ENCODE measurements at regions not wholly inside any gene's neighbourhood (a gene's known extent, or its start where the extent isn't known, plus 50 kb on each side); places are given as distances from the start of the nearest gene placed in this dataset.

DNA sequence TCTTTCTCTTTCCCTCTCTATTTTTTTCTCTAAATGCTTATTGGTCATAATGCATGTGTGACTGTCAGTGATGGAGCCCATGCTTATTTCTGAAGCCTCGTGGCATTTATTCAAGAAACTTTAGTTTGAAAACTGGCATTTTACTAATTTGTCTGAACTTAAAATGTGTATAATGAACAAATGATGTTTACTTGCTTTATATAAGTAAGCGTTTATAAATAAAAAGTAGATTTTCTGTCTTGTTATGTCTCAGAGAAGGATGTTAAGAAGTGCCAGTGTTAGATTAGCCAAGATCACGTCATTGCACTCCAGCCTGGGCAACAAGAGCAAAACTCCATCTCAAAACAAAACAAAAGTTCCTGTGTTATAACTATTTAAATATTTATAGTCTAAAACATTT lies 1568.1 kb downstream of the EFNB2 start:
- no peaks in the 10 kb centered on the region for H3K9me3 ChIP-seq (ENCODE audit: control insufficient read depth, insufficient read depth, low read depth, low read length)
- H3K4me3 ChIP-seq (ENCODE audit: low read depth, low read length): no peak overlapping the region
- H3K36me3 ChIP-seq (ENCODE audit: control insufficient read depth in 2 of 2, insufficient read depth in 1 of 2, low read length in 2 of 2): no peaks in the 10 kb centered on the region
- H3K27ac ChIP-seq (ENCODE audit: extremely low read depth, low read depth, low read length): no peak overlapping the region
- TF ChIP-seq, protein P1, sequence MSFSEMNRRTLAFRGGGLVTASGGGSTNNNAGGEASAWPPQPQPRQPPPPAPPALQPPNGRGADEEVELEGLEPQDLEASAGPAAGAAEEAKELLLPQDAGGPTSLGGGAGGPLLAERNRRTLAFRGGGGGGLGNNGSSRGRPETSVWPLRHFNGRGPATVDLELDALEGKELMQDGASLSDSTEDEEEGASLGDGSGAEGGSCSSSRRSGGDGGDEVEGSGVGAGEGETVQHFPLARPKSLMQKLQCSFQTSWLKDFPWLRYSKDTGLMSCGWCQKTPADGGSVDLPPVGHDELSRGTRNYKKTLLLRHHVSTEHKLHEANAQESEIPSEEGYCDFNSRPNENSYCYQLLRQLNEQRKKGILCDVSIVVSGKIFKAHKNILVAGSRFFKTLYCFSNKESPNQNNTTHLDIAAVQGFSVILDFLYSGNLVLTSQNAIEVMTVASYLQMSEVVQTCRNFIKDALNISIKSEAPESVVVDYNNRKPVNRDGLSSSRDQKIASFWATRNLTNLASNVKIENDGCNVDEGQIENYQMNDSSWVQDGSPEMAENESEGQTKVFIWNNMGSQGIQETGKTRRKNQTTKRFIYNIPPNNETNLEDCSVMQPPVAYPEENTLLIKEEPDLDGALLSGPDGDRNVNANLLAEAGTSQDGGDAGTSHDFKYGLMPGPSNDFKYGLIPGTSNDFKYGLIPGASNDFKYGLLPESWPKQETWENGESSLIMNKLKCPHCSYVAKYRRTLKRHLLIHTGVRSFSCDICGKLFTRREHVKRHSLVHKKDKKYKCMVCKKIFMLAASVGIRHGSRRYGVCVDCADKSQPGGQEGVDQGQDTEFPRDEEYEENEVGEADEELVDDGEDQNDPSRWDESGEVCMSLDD (tag by site-specific recombination; IDR thresholded peaks at IDR 0.05): no peak
- TF ChIP-seq ZNF768 (tag by site-specific recombination; IDR thresholded peaks at IDR 0.05) (no peak), PRDM4 (tag by site-specific recombination; IDR thresholded peaks at IDR 0.05) (no peak), ZFP3 (tag by site-specific recombination; IDR thresholded peaks at IDR 0.05; ENCODE audit: low read depth) (no peak), SCRT2 (tag by site-specific recombination; IDR thresholded peaks at IDR 0.05) (no peak), ZNF76 (tag by site-specific recombination; IDR thresholded peaks at IDR 0.05; ENCODE audit: borderline replicate concordance, low read depth) (no peak), ZNF19 (tag by site-specific recombination; IDR thresholded peaks at IDR 0.05; ENCODE audit: low read depth) (no peak), HIC1 (tag by site-specific recombination; IDR thresholded peaks at IDR 0.05) (no peak), SETDB1 (IDR thresholded peaks at IDR 0.05; ENCODE audit: insufficient read length, low read length) (no peak), HOXC10 (CRISPR knock-in tag; IDR thresholded peaks at IDR 0.05) (no peak), YY1 (tag by site-specific recombination; IDR thresholded peaks at IDR 0.05) (no peak), ZNF670 (tag by site-specific recombination; IDR thresholded peaks at IDR 0.05; ENCODE audit: low read depth) (no peak), ZNF555 (tag by site-specific recombination; conservative IDR thresholded peaks at IDR 0.05) (no peak), ZNF776 (tag by site-specific recombination; IDR thresholded peaks at IDR 0.05; ENCODE audit: borderline replicate concordance) (no peak), OVOL3 (tag by site-specific recombination; IDR thresholded peaks at IDR 0.05) (no peak)
- no peaks in the 10 kb centered on the region for H3K4me1 ChIP-seq (ENCODE audit: control insufficient read depth, insufficient read depth, low read length)
- ChIA-PET CTCF (no interaction called here), POLR2A (no interaction called here)

DNA sequence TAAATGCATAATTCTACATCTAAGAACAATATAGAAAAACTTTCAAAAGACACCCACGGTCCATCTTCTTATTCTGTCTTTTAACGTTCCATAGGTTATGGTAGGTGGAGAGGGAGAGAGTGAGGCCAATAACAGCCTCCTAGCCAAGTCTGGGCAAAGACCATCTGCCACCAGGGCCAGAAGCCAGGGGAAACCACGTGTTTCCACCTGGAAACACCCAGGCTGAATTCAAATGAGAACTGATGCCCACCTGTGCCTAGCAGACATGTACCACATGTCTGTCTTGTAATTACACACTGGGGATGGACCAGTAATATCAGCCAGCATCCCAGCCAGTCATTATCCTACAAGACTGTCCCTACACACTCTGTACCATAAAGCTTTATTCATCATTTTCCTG lies 1573.1 kb downstream of the EFNB2 start:
- no peak overlapping the region for H3K27ac ChIP-seq (ENCODE audit: extremely low read depth, low read depth, low read length)
- ChIA-PET CTCF (no interaction called here), POLR2A (no interaction called here)
- H3K4me3 ChIP-seq (ENCODE audit: low read depth, low read length): no peak overlapping the region
- no peaks in the 10 kb centered on the region for H3K4me1 ChIP-seq (ENCODE audit: control insufficient read depth, insufficient read depth, low read length)
- H3K9me3 ChIP-seq (ENCODE audit: control insufficient read depth, insufficient read depth, low read depth, low read length): no peaks in the 10 kb centered on the region
- no peaks in the 10 kb centered on the region for H3K36me3 ChIP-seq (ENCODE audit: control insufficient read depth in 2 of 2, insufficient read depth in 1 of 2, low read length in 2 of 2)
- TF ChIP-seq SP7 (tag by site-specific recombination; IDR thresholded peaks at IDR 0.05): no peak

DNA sequence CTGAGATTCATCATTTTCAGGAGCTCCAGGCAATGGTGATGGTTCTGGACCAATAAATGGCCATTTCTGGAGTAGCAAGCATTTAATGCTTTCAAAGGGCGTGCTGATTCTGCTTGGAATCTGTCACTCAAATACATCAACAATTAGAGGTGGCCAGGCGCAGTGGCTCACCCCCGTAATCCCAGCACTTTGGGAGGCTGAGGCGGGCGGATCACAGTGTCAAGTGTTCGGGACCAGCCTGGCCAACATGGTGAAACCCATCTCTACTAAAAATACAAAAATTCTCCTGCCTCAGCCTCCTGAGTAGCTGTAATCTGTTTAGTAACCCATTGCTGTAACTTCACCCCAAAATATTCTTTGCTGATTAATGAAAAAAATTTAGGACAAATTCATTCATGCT lies 1574.2 kb downstream of the EFNB2 start:
- H3K36me3 ChIP-seq (ENCODE audit: control insufficient read depth in 2 of 2, insufficient read depth in 1 of 2, low read length in 2 of 2): no peaks in the 10 kb centered on the region
- H3K9me3 ChIP-seq (ENCODE audit: control insufficient read depth, insufficient read depth, low read depth, low read length): no peaks in the 10 kb centered on the region
- TF ChIP-seq ZNF677 (tag by site-specific recombination; IDR thresholded peaks at IDR 0.05): no peak
- no peak for TF ChIP-seq REPIN1 (tag by site-specific recombination; IDR thresholded peaks at IDR 0.05; ENCODE audit: low read depth)
- no peak for TF ChIP-seq ZNF660 (tag by site-specific recombination; IDR thresholded peaks at IDR 0.05)
- no peak for TF ChIP-seq ZNF449 (tag by site-specific recombination; IDR thresholded peaks at IDR 0.05)
- TF ChIP-seq, protein P2, sequence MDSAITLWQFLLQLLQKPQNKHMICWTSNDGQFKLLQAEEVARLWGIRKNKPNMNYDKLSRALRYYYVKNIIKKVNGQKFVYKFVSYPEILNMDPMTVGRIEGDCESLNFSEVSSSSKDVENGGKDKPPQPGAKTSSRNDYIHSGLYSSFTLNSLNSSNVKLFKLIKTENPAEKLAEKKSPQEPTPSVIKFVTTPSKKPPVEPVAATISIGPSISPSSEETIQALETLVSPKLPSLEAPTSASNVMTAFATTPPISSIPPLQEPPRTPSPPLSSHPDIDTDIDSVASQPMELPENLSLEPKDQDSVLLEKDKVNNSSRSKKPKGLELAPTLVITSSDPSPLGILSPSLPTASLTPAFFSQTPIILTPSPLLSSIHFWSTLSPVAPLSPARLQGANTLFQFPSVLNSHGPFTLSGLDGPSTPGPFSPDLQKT (IDR thresholded peaks at IDR 0.05; ENCODE audit: borderline replicate concordance, low read depth, low read length): no peak
- TF ChIP-seq GLI2 (tag by site-specific recombination; IDR thresholded peaks at IDR 0.05; ENCODE audit: borderline replicate concordance, low read depth): no peak
- ChIA-PET POLR2A (no interaction called here), CTCF (no interaction called here)
- no peak overlapping the region for H3K27ac ChIP-seq (ENCODE audit: extremely low read depth, low read depth, low read length)
- H3K4me1 ChIP-seq (ENCODE audit: control insufficient read depth, insufficient read depth, low read length): no peaks in the 10 kb centered on the region
- H3K4me3 ChIP-seq (ENCODE audit: low read depth, low read length): no peak overlapping the region
